Kidney (tissue), 13 donors: ENCODE measurements at regions not wholly inside any gene's neighbourhood (a gene's known extent, or its start where the extent isn't known, plus 50 kb on each side); places are given as distances from the start of the nearest gene placed in this dataset.

Experiments used
- DNase-seq, 5 donors: peaks; one replicate each; pipeline ENCODE4 v3.0.0-alpha.2; 2013 to 2020
- FAIRE-seq: peaks from 2 replicates; lab custom pipeline; 2012; peaks lifted over from hg19 to GRCh38; lab: Jason Lieb, UNC
- H3K27ac ChIP-seq, 2 donors: one replicate each; pipeline ENCODE4 v1.7.0; 2013; ENCODE audit warnings: low read depth in 2 of 2, low read length in 2 of 2, inconsistent platforms in 1 of 2
- H3K27me3 ChIP-seq: one replicate; pipeline ENCODE4 v1.7.1; 2013; ENCODE audit warnings: low read length, inconsistent platforms; ENCODE audit not compliant: control insufficient read depth, insufficient read depth
- H3K36me3 ChIP-seq, 3 donors: one replicate each; pipeline versions ENCODE4 v1.7.0 to v1.7.1; 2013; ENCODE audit warnings: low read length in 3 of 3, control low read depth in 1 of 3, inconsistent platforms in 1 of 3; ENCODE audit not compliant: insufficient read depth in 3 of 3, control insufficient read depth in 2 of 3
- H3K4me1 ChIP-seq, 3 donors: one replicate each; pipeline versions ENCODE4 v1.7.0 to v1.7.1; 2013; ENCODE audit warnings: low read length in 3 of 3, inconsistent platforms in 1 of 3, low read depth in 1 of 3; ENCODE audit not compliant: control insufficient read depth in 2 of 3, insufficient read depth in 2 of 3
- H3K4me3 ChIP-seq, 3 donors: one replicate each; pipeline versions ENCODE4 v1.7.0 to v1.8.1; 2013; ENCODE audit warnings: low read length in 3 of 3, control low read depth in 1 of 3, inconsistent platforms in 1 of 3
- H3K9ac ChIP-seq, 3 donors: one replicate each; pipeline versions ENCODE4 v1.7.0 to v1.7.1; 2013; ENCODE audit warnings: low read length in 3 of 3, control low read depth in 1 of 3, inconsistent platforms in 1 of 3
- H3K9me3 ChIP-seq, 3 donors: one replicate each; pipeline versions ENCODE4 v1.7.0 to v1.7.1; 2013; ENCODE audit warnings: low read length in 3 of 3, control low read depth in 1 of 3, inconsistent platforms in 1 of 3; ENCODE audit not compliant: control insufficient read depth in 2 of 3, insufficient read depth in 1 of 3
- CTCF ChIP-seq: IDR thresholded peaks from 3 replicates; pipeline ENCODE4 v1.5.1; 2012; ENCODE audit warnings: mild to moderate bottlenecking, moderate library complexity, borderline replicate concordance; ENCODE audit not compliant: insufficient read depth; ENCODE audit errors: extremely low read depth
- intact Hi-C: fragments of 100-400 bp; cut with DNase I; formaldehyde crosslinking; loops from one replicate; pipeline ENCODE4 v1.11.1; 2022
- donor health status: control.
- donor health status: control.
- donor health status: control.
- donor health status: control.
- donor health status: control.
- donor health status: DM: yes; HTN: yes; CAD: no.
- donor health status: Normal renal cell carcinoma (clear cell type).

GRCh38 chr14:37650356-37651037, 55.1 kb downstream of the TTC6 start:
- no peaks in the 10 kb centered on the region for H3K4me1 ChIP-seq
- no peak for FAIRE-seq

GRCh38 chr14:37652042-37652441, 56.6 kb downstream of the TTC6 start:
- no peak overlapping the region for H3K27ac ChIP-seq
- DNase-seq (no peak), FAIRE-seq (no peak)
- no peaks in the 10 kb centered on the region for H3K9me3 ChIP-seq
- H3K9ac ChIP-seq, result no peak overlapping the region
- intact Hi-C loops, result no loop called here
- TF ChIP-seq CTCF, result no peak
- H3K4me3 ChIP-seq, result no peak overlapping the region
- H3K4me1 ChIP-seq, result no peaks in the 10 kb centered on the region
- H3K27me3 ChIP-seq, result no peaks in the 10 kb centered on the region
- H3K36me3 ChIP-seq, result no peaks in the 10 kb centered on the region

More at GRCh38 chr14:37650356-37651037, 55.1 kb downstream of the TTC6 start:
- peak in 2 of 5 donors; percentile 6 to 24 for DNase-seq
- Histone ChIP-seq H3K36me3 (no peaks in the 10 kb centered on the region), H3K27ac (no peak overlapping the region), H3K27me3 (no peaks in the 10 kb centered on the region), H3K4me3 (no peak overlapping the region), H3K9ac (no peak overlapping the region), H3K9me3 (no peaks in the 10 kb centered on the region)
- intact Hi-C loops, result no loop called here
- no peak for TF ChIP-seq CTCF

GRCh38 chr14:37655418-37655817, 60.0 kb downstream of the TTC6 start:
- DNase-seq, result no peak
- H3K9me3 ChIP-seq, result peaks cover 0 to 2% (median 0%) of the 10 kb centered on the region in 3 donors
- no peaks in the 10 kb centered on the region for H3K36me3 ChIP-seq
- no peak for TF ChIP-seq CTCF
- intact Hi-C loops, result no loop called here
- H3K27ac ChIP-seq, result no peak overlapping the region
- FAIRE-seq, result no peak
- H3K9ac ChIP-seq, result no peak overlapping the region
- no peaks in the 10 kb centered on the region for H3K4me1 ChIP-seq
- no peaks in the 10 kb centered on the region for H3K27me3 ChIP-seq
- H3K4me3 ChIP-seq, result no peak overlapping the region

GRCh38 chr14:37658156-37658555, 62.7 kb downstream of the TTC6 start:
- Histone ChIP-seq H3K4me1 (no peaks in the 10 kb centered on the region), H3K27me3 (no peaks in the 10 kb centered on the region), H3K27ac (no peak overlapping the region), H3K9me3 (peaks cover 0 to 3% (median 0%) of the 10 kb centered on the region in 3 donors), H3K9ac (no peak overlapping the region), H3K36me3 (no peaks in the 10 kb centered on the region), H3K4me3 (no peak overlapping the region)
- FAIRE-seq (no peak), DNase-seq (no peak)
- intact Hi-C loops, result no loop called here
- TF ChIP-seq CTCF, result no peak
